ENCODE measurements at regions not wholly inside any gene's neighbourhood (a gene's known extent, or its start where the extent isn't known, plus 50 kb on each side); places are given as distances from the start of the nearest gene placed in this dataset.

- Histone ChIP-seq H3K4me3 (ENCODE audit: low read depth in 1 of 2, low read length in 2 of 2) (no peak overlapping the region), H3K4me2 (ENCODE audit: insufficient read depth, low read length) (no peak overlapping the region), H4K20me1 (ENCODE audit: insufficient read depth, low read length) (no peaks in the 10 kb centered on the region), H3K79me2 (ENCODE audit: insufficient read depth, low read length) (no peaks in the 10 kb centered on the region), H3K9ac (ENCODE audit: low read depth, low read length) (no peak overlapping the region), H3K27me3 (ENCODE audit: insufficient read depth, low read length, poor library complexity) (peaks cover 4% of the 10 kb centered on the region), H3K4me1 (ENCODE audit: insufficient read depth, low read length) (no peaks in the 10 kb centered on the region), H3K36me3 (ENCODE audit: insufficient read depth, low read length) (no peaks in the 10 kb centered on the region), H2AFZ (ENCODE audit: low read depth, low read length) (no peak overlapping the region), H3K27ac (ENCODE audit: low read length) (no peak overlapping the region), H3K9me3 (ENCODE audit: insufficient read depth, low read length, severe bottlenecking) (no peaks in the 10 kb centered on the region)
- ATAC-seq (ENCODE audit: insufficient read depth, low read depth) (no peak), DNase-seq (no peak)
- TF ChIP-seq CTCF (IDR thresholded peaks at IDR 0.05; ENCODE audit: borderline replicate concordance, extremely low read depth, low read length, poor library complexity, severe bottlenecking) (no peak), EZH2 (IDR thresholded peaks at IDR 0.05; ENCODE audit: borderline replicate concordance, low read depth, low read length, severe bottlenecking) (no peak)
These were observed 284.1 kb downstream of the C16orf95 start for GRCh38 chr16:87033021-87033471.

GRCh38 chr16:87033541-87034300 is 283.5 kb downstream of the C16orf95 start:
- H3K4me2 ChIP-seq (ENCODE audit: insufficient read depth, low read length): no peak overlapping the region
- H3K9ac ChIP-seq (ENCODE audit: low read depth, low read length): no peak overlapping the region
- H2AFZ ChIP-seq (ENCODE audit: low read depth, low read length): no peak overlapping the region
- H3K4me3 ChIP-seq (ENCODE audit: low read depth in 1 of 2, low read length in 2 of 2): no peak overlapping the region
- no peaks in the 10 kb centered on the region for H3K36me3 ChIP-seq (ENCODE audit: insufficient read depth, low read length)
- H3K4me1 ChIP-seq (ENCODE audit: insufficient read depth, low read length): no peaks in the 10 kb centered on the region
- DNase-seq: no peak
- TF ChIP-seq EZH2 (IDR thresholded peaks at IDR 0.05; ENCODE audit: borderline replicate concordance, low read depth, low read length, severe bottlenecking): no peak
- TF ChIP-seq CTCF (IDR thresholded peaks at IDR 0.05; ENCODE audit: borderline replicate concordance, extremely low read depth, low read length, poor library complexity, severe bottlenecking): no peak
- H3K79me2 ChIP-seq (ENCODE audit: insufficient read depth, low read length): no peaks in the 10 kb centered on the region
- ATAC-seq (ENCODE audit: insufficient read depth, low read depth): no peak
- H3K9me3 ChIP-seq (ENCODE audit: insufficient read depth, low read length, severe bottlenecking): no peaks in the 10 kb centered on the region
- H3K27ac ChIP-seq (ENCODE audit: low read length): no peak overlapping the region
- no peaks in the 10 kb centered on the region for H4K20me1 ChIP-seq (ENCODE audit: insufficient read depth, low read length)
- peaks cover 4% of the 10 kb centered on the region for H3K27me3 ChIP-seq (ENCODE audit: insufficient read depth, low read length, poor library complexity)

GRCh38 chr16:87034317-87034716 is 282.9 kb downstream of the C16orf95 start:
- Histone ChIP-seq H3K79me2 (ENCODE audit: insufficient read depth, low read length) (no peaks in the 10 kb centered on the region), H3K4me1 (ENCODE audit: insufficient read depth, low read length) (no peaks in the 10 kb centered on the region), H3K4me2 (ENCODE audit: insufficient read depth, low read length) (no peak overlapping the region), H3K4me3 (ENCODE audit: low read depth in 1 of 2, low read length in 2 of 2) (no peak overlapping the region), H3K27ac (ENCODE audit: low read length) (no peak overlapping the region), H3K36me3 (ENCODE audit: insufficient read depth, low read length) (no peaks in the 10 kb centered on the region), H3K9me3 (ENCODE audit: insufficient read depth, low read length, severe bottlenecking) (no peaks in the 10 kb centered on the region), H2AFZ (ENCODE audit: low read depth, low read length) (no peak overlapping the region), H3K27me3 (ENCODE audit: insufficient read depth, low read length, poor library complexity) (peaks cover 4% of the 10 kb centered on the region), H3K9ac (ENCODE audit: low read depth, low read length) (no peak overlapping the region), H4K20me1 (ENCODE audit: insufficient read depth, low read length) (no peaks in the 10 kb centered on the region)
- no peak for DNase-seq
- no peak for ATAC-seq (ENCODE audit: insufficient read depth, low read depth)
- TF ChIP-seq EZH2 (IDR thresholded peaks at IDR 0.05; ENCODE audit: borderline replicate concordance, low read depth, low read length, severe bottlenecking) (no peak), CTCF (IDR thresholded peaks at IDR 0.05; ENCODE audit: borderline replicate concordance, extremely low read depth, low read length, poor library complexity, severe bottlenecking) (no peak)
